GM21576 (cell line): ENCODE measurements at regions not wholly inside any gene's neighbourhood (a gene's known extent, or its start where the extent isn't known, plus 50 kb on each side); places are given as distances from the start of the nearest gene placed in this dataset.
"Not testable (repeated sequence)": the region's sequence is repeated elsewhere in the genome, so short reads cannot be mapped to it uniquely, and the experiment has no call there.

ENCODE experiments used
- ATAC-seq: cut with Tn5 transposase; IDR thresholded peaks from one replicate; pipeline ENCODE4 v1.9.1; 2021; ENCODE audit warnings: mild to moderate bottlenecking, moderate library complexity; ENCODE audit not compliant: unreplicated experiment

DNA sequence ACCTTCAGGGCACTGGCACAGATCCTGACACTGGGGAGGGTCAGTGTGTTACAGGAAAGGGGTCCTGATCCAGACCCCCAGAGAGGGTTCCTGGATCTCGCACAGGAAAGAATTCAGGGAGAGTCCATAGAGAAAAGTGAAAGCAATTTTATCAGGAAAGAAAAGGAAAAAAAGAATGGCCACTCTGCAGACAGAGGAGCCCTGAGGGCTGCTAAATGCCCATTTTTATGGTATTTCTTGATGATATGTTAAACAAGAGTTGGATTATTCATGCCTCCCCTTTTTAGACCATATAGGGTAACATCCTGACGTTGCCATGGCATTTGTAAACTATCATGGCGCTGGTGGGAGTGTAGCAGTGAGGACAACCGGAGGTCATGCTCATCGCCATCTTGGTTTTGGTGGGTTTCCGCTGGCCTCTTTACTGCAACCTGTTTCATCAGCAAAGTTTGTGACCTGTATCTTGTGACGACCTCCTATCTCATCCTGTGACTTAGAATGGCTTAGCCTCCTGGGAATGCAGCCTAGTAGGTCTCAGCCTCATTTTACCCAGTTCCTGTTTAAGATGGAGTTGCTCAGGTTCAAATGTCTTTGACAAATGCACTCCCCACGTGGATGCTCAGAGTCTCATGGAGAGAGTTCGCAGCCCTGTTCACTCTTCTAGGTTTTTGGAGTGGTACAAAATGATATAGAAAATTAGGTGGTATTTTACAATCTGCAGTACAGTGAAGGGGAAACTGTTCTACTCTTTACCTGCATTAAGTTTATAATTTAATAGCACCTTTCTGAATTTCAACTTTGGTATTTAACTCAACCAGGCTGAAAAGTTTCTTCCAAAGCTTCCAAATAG is 1363.7 kb upstream of the TMEM132C start:
- ATAC-seq = no peak

DNA sequence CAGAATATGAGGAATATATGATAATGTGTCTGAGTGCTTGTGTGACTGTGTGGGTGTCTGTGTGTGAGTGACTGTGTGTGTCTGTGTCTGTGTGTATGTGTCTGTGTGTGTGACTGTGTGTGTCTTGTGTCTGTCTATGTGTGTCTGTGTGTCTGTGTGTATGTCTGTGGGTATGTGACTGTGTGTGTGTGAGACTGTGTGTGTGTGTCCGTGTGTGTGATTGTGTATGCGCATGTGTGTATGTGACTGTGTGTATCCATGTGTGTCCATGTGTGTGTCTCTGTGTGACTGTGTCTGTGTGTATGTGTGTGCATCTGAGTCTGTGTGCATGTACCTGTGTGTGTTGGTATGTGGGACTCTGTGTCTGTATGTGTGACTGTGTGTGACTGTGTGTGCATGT is 1361.2 kb upstream of the TMEM132C start:
- no peak for ATAC-seq

DNA sequence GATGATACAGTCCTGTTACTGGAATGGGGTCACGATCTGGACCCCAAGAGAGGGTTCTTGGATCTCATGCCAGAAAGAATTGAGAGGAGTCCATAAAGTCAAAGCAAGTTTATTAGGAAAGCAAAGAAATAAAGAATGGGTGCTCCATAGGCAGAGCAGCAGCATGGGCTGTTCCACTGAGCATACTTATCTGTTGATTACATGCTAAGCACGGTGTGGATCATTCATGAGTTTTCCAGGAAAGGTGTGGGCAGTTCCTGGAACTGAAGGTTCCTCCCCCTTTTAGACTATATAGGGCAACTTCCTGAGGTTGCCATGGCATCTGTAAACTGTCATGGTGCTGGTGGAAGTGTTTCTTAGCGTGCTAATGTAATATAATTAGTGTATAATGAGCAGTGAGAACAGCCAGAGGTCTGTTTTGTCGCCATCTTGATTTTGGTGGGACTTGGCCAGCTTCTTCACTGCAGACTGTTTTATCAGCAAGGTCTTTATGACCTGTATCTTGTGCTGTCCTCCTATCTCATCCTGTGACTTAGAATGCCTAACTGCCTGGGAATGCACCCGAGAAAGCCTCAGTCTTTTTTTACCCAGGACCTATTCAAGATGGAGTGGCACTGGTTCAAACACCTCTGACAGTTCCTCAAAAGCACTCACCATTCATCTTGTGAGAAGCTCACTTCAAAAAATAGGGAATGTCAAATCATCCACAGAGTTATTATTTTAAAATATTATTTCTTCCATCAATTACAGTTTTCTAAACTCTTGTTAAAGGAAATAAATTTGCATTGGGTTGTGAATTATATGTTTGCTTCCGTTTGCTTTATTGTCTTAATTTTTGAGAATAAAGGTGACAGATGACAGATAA is 1358.8 kb upstream of the TMEM132C start:
- ATAC-seq = no peak

DNA sequence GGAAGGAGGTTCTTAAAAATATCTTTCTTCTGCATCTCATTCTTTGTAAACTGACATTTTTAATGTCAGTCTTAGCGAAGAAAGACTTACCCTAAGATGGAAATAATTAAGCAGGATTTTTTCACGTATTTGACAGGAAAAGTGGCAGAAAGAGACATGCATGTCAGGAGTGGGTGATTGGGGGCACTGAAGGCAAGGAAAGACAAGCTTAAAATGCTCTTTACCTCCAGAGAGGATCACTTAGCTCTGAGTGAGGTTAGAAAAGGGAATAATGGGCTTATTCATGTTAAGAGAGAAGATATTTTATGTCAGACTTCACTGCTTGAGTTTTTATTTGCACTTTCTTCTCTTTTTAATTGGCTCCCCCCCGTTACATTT is 1358.2 kb upstream of the TMEM132C start:
- no peak for ATAC-seq

DNA sequence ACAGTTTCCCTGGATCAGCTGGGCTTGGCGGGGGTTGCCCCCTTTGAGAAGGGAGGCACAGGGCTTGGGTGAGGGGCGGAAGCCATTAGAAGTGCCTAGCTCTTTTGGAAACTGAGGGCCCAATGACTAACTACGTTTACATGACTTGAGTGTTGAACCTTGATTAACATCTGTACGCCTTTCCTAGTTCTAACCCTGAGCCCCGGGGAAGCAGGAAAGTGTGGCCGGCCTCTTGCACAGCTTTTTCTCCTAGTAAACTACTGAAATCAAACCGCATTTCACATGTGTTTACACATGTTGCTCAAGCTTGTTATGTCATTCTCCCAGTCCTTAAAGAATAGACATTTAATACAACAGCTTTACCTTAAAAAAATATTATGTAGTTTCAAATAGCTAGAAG is 1356.4 kb upstream of the TMEM132C start:
- ATAC-seq = no peak

DNA sequence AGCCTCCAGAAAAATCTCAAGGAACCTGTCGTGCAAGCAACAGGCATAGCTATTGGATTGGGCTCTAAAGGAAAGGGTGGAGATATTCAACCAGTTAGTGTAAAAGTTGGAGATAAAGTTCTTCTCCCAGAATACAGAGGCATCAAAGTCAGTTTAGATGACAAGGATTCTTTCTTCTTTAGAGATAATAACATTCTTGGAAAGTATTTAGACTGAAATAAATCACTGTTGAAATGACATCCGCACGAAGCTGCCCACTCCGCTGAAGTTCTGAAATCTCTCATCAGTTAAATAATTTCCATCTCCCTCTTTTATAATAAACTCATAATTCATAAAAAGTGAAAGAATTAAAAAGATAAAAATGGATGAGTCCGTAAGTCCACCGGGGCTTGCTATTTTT is 1354.9 kb upstream of the TMEM132C start:
- no peak for ATAC-seq

DNA sequence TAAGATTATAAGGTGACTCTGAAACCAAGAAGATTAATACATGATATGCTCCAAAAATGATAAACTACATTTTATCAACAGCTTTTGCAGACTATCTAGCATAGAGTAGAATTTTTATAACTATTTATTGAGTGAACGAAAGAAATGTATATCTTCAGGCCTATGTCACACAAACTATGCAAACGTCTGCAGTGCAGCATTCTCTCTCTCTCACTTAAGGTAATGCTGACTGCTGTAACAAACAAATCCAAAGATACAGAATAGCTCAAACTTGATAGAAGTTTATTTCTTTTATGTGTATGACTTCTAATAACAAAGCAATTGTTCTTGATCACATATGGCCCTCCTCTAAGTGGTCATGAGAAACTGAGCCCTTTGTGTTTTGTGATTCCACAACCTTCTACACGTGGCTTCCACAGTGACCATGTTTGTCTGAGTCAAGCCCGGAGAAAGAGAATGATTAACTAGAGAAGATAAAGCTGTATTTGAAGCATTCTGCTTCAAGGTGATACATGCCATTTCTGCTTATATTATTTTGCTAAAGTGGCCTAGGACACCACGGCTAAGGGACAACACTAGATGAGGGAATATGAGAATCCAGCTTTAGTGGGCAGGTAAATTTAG is 1352.7 kb upstream of the TMEM132C start:
- no peak for ATAC-seq

DNA sequence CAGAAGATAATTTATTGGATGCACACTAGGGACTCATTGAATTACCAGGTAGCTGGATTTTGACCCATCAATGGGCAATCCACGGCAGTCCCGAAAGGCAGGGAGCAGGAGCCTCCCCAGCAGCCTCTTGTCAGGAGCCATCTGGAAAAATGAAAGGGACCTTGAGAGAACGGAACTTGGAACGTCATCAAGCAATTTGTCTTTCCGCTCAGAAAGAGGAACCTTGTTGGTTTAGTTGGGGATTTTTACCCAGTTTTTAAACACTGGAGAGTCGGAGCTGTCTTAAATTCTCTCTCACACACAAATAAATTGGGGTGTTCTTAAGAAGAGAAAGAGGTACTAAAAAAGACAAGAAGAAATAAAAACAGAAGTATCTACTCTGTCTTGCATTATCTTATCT is 1351.7 kb upstream of the TMEM132C start:
- ATAC-seq = no peak

DNA sequence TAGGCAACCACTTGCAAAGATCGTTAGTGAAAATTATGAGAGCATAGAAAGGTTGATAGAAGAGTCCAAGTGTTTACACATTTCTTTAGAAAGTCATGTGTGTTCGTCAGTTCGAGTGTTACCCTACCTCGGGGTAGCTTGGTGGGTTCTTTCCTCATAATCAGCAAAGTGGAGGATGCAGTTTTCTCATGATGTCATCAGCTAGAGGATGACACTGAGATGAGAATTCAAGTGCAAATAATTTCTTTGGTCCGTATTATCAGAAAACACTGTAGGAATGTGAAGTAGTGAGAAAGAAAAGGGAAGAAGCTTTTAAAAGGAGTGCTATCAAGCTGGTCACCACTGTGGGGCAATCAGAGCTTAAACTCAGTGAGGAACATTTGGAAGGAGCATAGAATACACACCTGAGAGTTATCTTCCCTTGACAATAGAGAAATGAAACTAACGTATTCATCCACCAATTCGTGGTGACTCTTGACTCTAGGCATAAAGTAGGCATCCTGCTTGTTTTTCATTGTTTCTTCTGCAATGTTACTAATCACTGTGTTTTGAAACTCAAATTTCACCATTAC is 1340.9 kb upstream of the TMEM132C start:
- no peak for ATAC-seq

DNA sequence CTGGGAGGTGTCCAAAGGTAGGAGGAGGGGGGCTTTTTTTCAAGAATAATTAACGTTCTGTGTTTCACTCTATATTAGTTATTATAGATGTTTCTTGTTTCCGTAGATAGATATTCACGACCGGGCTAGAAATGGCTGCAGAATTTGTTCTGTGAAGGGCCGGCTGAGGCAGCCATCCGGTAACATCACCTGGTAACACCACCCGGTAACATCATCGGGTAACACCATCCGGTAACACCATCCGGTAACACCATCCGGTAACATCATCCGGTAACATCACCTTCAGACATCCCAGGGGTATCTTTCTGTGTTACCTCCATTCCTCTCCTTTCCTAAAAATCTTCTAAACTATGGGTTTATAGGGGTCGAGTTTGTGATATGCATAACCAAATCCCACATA is 1336.7 kb upstream of the TMEM132C start:
- ATAC-seq = no peak

DNA sequence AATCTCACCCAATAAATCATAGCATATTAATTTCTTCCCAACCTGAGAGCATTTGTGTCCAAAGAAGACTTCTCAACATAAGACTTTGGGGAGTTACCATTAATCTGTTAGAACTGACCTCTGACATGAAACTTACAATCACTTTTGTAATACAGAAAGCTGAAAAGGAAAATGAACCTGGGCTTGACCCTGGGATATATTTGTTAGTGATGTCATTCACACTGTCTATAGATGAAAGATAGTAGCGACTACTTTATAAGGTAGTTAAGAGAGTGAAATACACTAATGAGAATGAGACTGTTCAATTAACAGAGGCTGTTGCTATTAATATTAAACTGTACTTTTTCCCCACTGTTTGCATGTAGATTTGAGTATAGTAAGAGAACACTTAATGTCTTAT is 1334.8 kb upstream of the TMEM132C start:
- ATAC-seq = no peak

DNA sequence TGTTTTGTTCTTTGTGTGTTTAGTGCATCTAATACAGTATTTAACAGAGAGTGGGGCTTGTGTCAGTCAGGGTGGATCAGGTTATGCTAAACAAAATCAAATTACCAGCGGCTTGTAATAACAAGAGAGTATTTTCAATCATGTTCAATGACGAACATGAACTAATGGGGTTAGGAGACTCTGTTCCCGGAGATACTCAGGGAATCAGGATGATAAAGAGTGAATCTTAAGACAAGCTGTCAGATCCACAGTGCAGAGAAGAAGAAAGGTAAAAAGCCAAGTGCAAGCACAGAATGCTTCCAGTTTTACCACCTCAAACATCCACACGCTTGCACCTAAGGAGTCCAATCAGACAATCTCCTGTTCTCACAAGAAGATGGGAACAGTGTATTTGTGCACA is 1331.5 kb upstream of the TMEM132C start:
- no peak for ATAC-seq

DNA sequence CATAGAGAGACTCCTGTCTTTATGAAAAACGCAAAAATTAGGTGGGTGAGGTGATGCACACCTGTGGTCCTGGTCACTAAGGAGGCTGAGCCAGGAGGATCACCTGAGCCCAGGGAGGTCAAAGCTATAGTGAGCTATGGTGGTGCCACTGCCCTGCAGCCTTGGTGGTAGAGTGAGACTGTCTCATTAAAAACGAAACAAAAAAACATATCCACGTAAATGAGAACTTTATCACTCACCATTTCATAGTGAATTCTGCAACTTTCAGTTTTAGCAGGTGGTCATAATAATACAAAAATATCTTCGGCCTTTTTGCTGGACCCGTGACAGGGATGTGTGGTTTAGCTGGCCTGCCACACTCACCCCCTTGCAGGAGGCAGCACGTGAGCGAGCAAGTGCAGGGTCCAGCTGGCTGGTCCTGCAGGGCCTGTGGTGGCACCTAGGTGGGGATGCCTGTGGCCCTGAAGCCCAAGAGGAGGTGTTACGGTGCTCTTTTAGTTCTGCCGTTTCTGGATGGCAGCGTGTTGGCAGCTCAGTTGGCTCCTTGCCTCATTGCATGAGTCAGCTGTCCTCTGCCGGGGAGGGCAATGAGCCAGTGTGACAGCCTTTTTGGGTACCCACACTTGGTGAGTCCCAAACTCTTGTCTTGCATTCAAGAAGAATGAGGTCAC is 1330.7 kb upstream of the TMEM132C start:
- no peak for ATAC-seq

DNA sequence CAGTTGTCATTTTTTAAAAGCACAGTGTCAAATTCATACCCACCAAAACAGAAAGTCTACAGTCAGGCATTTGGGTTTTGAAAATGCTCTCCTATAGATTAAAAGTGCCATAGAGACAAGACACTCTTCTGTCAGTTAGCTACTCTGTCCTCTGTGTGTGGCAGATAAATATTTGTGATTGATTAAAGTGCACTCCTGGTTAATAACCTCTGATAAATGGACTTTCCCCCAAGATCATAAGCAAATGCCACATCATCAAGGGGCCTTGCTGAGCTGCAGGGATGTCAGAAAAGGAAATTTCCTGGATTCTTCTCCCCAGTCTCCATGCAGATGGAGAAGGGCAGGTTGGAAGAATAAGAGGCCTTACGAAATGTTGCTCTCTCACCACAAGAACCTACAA is 1329.5 kb upstream of the TMEM132C start:
- ATAC-seq = no peak

DNA sequence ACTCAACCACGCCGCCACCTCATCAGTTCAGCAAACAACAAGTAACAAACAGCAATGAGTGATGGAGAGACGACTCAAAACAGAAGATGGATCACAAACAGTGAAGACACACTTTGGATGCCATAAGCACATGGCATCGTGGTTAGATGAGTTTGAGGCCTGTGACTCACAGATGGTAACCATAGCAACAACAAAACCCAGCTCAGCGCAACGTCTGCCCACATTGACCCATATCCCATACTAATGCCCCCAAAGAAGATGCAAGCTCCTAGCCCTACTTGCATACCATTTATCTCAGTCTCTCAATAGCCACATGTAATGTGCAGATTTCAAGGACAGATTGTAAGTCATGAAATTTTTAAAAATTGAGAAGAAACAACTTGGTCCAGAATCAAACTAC is 1322.3 kb upstream of the TMEM132C start:
- ATAC-seq = no peak

DNA sequence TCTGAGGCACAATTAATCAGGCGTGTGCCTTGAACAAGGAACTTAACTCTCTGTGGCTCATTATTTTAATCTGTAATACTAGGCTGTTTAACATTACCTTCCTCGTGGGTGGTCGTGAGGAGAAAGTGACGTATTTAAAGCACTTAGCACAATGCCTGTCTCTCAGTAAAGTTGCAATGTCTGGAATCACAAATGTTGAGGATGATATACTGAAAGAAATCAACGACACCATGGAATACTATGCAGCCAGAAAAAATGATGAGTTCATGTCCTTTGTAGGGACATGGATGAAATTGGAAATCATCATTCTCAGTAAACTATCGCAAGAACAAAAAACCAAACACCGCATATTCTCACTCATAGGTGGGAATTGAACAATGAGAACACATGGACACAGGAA is 1320.0 kb upstream of the TMEM132C start:
- ATAC-seq = not testable (repeated sequence)

DNA sequence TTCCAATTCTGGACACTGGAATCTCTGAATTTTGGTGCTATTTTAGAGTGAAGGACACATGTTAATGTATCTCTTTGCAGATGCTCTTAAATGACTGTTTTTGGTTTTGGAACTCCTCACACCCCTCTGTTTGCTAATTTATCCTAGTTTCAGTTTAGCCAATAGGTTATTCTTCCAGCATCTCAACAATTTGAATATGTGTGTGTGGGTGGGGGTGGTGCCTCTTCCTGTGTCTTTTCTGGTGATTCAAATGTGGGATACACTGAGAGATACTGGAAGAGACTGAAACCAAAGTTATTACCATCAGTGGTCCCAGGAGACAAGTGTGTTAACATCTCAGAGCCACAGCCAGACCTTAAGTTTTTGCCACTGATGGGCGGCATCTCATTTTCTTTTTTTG is 1317.4 kb upstream of the TMEM132C start:
- ATAC-seq = no peak

DNA sequence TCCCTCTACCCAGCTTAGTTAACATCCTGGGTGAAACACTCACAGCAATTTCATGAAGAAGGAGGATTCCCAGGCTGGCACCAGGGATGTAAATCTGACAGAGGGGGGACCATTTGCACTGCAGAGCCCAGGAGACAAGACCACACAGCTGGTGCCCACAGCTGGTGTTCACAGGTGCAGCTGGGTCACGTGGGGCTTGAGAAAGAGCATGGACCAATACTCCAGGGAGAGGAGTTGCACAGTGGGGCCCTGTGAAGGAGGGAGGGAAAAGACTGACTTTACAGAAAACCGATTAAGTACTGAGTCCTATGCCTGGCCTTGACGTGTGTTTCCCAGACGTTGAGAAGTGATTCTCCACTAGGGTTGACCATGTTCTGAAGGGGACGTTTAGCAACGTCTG is 1316.7 kb upstream of the TMEM132C start:
- ATAC-seq = no peak

DNA sequence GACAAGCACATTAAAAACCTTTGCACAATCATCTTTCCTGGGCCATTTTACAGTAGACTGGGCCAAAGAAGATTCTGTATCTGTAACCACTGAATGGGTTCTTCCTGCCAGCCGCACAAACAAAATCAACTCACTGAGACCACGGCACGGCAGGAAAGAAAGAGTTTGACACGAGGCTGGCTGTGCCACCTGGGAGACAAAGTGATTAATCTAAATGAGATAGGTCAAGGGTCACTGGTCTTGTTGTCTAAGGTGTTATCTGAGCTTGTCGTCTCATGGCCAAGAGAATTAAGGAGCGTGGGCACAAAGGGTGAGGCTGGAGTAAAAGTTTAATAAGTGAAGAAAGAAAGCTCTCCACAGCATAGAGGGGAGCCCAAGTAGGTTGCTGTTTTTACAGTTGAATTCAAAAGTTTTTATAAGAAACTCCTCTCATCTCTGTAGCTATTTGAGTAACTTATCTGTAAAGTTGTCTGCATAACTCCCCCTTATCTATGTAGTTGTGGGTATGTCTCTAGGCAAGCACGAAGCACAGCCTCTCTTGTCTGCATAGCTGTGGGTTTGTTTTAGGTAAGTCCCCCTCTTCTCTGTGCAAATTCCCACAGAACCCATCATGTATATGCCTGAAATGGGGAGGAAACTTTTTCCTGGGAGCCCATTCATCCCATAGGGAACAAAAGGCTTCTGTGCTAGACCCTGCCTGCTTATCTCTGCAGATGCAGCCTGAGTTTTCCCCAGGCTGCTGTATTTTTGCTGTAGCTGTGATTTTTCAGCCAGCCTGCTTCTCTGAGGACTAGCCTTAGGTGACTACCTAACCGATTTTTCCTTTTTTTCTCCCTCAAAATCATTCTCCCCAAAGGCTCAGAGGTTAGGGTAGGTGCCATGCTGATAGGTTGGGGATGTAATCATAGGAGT is 1314.6 kb upstream of the TMEM132C start:
- no peak for ATAC-seq

DNA sequence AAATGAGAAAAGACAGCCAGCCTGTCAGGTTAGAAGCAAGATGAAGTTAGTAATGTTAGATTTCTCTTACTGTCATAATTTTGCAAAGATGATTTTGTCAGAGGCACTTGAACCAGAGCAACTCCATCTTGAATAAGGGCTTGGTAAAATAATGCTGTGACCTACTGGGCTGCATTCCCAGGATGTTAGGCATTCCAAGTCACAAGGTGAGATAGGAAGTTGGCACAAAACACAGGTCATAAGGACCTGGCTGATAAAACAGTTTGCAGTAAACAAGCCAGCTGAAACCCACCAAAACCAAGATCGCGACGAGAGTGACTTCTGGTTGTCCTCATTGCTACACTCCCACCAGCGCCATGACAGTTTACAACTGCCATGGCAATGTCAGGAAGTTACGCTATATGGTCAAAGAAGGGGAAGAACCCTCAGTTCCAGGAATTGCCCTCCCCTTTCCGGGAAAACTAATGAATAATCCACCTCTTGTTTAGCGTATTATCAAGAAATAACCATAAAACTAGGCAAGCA is 1313.5 kb upstream of the TMEM132C start:
- no peak for ATAC-seq
